BJ (cell line): ENCODE measurements at regions not wholly inside any gene's neighbourhood (a gene's known extent, or its start where the extent isn't known, plus 50 kb on each side); places are given as distances from the start of the nearest gene placed in this dataset.

ENCODE experiments used
- CTCF ChIA-PET: fragments of 350-600 bp; formaldehyde crosslinking; extraction: SDS; loops from one replicate; lab custom pipeline; 2021; ENCODE audit warnings: antibody characterized with exemption, inconsistent platforms; lab: Yijun Ruan, JAX
- POLR2A ChIA-PET: fragments of 300-600 bp; sonication (Branson Sonifier 250); formaldehyde crosslinking; extraction: SDS; loops from one replicate; lab custom pipeline; 2021; ENCODE audit warnings: antibody characterized with exemption; lab: Charles Lee
- DNase-seq: peaks from one replicate; pipeline ENCODE4 v3.0.0-alpha.2; 2011; ENCODE audit warnings: low read depth
- H3K27me3 ChIP-seq: 2 replicates; pipeline ENCODE4 v1.6.0; 2011; ENCODE audit warnings: low read length; ENCODE audit not compliant: control insufficient read depth, insufficient read depth
- H3K36me3 ChIP-seq: 2 replicates; pipeline ENCODE4 v1.5.1; 2011; ENCODE audit warnings: low read length; ENCODE audit not compliant: control insufficient read depth, insufficient read depth
- H3K4me3 ChIP-seq: 2 replicates; pipeline ENCODE4 v1.5.1; 2011; ENCODE audit warnings: low read depth, mild to moderate bottlenecking, control low read depth, low read length
- TF ChIP-seq, protein P1 (sequence below): IDR thresholded peaks from 2 replicates; pipeline ENCODE4 v1.5.1; 2011; ENCODE audit warnings: low read depth, mild to moderate bottlenecking, control low read depth, inconsistent platforms, low read length, moderate library complexity; ENCODE audit not compliant: insufficient read depth

DNA sequence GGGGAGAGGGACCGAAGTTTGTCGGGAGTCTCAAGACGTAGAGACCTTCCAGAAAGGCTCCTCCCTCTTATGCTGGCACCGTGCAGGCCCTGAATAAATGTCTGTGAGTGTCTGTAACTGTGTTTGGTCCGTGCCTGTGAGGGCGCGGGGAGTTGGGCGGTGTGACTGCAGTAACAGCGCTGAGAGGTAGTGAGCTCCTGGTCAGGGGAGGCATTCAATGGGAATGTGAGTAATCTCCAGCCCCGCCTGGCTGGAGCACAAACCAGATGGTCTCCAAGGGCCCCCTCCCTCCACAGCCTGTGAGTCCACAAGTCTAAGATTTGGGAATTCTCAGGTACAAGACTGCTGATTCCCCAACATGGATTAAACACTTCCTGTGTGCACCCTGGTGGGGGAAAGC, 100.0 kb downstream of the HMX1 start:
- CTCF ChIA-PET, result no interaction called here
- Histone ChIP-seq H3K36me3 (no peaks in the 10 kb centered on the region), H3K4me3 (no peak overlapping the region), H3K27me3 (no peaks in the 10 kb centered on the region)
- no peak for DNase-seq
- TF ChIP-seq, protein P1, sequence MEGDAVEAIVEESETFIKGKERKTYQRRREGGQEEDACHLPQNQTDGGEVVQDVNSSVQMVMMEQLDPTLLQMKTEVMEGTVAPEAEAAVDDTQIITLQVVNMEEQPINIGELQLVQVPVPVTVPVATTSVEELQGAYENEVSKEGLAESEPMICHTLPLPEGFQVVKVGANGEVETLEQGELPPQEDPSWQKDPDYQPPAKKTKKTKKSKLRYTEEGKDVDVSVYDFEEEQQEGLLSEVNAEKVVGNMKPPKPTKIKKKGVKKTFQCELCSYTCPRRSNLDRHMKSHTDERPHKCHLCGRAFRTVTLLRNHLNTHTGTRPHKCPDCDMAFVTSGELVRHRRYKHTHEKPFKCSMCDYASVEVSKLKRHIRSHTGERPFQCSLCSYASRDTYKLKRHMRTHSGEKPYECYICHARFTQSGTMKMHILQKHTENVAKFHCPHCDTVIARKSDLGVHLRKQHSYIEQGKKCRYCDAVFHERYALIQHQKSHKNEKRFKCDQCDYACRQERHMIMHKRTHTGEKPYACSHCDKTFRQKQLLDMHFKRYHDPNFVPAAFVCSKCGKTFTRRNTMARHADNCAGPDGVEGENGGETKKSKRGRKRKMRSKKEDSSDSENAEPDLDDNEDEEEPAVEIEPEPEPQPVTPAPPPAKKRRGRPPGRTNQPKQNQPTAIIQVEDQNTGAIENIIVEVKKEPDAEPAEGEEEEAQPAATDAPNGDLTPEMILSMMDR, result no peak
- POLR2A ChIA-PET, result no interaction called here

DNA sequence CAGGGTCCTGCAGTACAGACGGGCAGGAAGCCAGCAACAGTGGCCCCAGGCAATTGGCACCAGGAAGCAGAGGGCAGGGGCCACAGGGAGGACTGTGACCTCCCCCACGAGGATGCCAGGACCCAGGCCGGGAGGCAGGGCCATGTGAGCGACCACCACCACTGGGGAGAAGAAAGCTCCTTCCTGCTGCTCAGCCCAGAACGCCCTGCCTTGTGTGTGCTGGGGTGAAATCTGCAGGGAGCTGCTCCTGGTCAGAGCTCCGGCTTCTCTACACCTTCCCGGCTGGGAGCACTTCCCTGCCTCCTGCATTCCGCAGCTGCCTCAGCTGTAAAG, 100.4 kb downstream of the HMX1 start:
- ChIA-PET CTCF (no interaction called here), POLR2A (no interaction called here)
- Histone ChIP-seq H3K4me3 (no peak overlapping the region), H3K27me3 (no peaks in the 10 kb centered on the region), H3K36me3 (no peaks in the 10 kb centered on the region)
- TF ChIP-seq, protein P1, result no peak
- no peak for DNase-seq

DNA sequence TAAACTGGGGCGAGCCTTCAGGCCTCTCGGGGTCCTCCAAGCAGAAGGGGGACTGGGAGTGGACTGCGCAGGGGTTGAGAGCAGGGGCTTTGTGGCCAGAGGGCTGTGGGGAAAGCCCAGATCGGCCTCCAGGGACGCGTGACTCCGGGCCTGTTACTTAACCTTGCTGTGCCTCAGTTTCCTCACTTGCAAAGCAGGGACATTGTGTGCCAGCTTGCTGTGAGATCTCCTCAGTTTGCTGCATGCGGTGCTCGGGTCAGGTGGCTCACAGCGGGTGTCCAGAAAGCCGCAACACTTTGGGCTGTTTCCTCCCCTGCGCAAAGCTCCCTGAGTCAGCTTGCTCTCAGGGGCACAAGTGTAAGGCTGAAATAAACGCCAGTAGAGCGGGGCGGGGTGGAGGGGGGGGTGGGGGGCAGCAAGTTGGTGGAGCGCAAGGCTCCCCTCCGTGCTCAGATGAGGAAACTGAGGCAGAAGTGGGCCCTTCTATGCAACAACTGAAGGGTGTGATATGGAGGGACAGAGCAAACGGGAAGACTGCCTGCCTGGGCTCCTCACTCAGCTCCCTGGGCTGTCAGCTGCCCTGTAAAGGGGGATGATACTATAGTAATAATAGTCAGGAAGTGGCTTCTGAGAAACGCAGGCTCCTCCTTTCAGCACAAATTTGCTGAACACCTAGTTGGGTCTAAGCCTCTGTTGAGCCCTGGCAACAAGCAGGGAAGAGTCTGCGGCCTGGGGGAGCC, 101.0 kb downstream of the HMX1 start:
- no peak for DNase-seq
- no peak overlapping the region for H3K4me3 ChIP-seq
- TF ChIP-seq, protein P1, result no peak
- ChIA-PET CTCF (no interaction called here), POLR2A (no interaction called here)
- no peaks in the 10 kb centered on the region for H3K27me3 ChIP-seq
- no peaks in the 10 kb centered on the region for H3K36me3 ChIP-seq

DNA sequence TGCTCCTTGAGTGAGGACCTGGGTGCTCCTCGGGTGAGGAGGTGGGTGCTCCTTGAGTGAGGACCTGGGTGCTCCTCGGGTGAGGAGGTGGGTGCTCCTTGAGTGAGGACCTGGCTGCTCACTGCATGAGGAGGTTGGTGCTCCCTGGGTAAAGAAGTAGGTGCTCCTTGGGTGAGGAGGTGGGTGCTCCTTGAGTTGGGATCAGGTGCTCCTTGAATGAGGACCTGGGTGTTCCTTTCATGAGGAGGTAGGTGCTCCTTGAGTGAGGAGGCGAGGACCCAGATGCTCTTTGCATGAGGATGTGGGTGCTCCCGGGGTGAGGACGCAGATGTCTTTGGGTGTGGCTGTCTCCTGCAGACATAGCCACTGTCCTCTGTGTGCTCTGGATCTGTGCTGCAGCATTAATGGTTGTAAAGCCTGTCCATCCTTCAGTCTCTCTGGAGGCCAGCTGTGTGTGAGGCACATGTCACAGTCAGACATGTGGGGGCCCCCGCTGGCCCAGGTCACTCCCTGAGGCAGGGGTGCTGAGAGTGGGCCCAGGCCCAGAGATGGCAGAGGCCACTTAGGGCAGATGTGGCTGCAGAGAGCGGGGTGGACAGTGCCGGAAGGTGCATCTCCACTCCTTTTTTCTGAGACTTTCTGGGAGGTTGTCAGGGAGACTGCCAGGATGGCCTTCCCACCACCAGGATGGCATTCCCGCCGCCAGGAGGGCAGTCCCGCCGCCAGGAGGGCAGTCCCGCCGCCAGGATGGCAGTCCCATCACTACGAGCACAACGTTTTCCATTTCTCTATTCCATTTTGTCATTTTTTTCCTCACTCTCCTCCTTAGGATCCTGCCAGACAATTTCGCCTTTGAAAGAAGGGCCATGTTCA, 101.8 kb downstream of the HMX1 start:
- ChIA-PET CTCF (no interaction called here), POLR2A (no interaction called here)
- Histone ChIP-seq H3K27me3 (no peaks in the 10 kb centered on the region), H3K36me3 (no peaks in the 10 kb centered on the region), H3K4me3 (no peak overlapping the region)
- no peak for DNase-seq
- TF ChIP-seq, protein P1, result no peak

DNA sequence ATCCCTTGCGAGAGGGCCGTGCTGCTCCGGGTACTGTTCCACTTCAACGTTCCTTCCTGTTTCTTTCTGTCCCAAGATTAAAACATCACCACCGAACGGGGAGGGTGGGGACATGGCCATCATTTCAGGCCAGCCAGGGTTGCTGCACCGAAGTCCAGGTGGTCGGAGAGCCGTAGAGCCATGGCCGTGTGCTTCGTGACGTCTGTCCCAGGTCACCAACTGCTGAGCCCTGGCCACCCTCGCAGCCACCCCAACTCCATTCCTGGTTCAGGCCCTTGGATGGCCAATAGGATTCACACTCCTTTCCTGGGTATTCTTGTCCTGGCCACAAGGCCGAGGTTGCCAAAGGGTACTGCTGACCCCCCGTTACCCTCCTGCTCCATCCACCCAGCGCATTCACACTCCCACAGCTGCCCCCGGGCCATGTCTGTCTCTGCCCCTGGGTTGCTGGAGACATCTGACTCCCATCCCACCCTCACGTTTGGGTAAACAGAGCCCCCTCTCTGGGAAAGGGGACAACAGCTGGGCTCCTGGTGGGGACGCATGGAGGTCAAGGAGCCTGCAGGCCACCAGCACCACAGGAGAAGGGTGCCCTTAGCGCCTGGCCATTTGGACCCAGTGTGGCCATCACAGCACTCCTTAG, 103.2 kb downstream of the HMX1 start:
- CTCF ChIA-PET, result no interaction called here
- Histone ChIP-seq H3K36me3 (no peaks in the 10 kb centered on the region), H3K4me3 (no peak overlapping the region), H3K27me3 (no peaks in the 10 kb centered on the region)
- POLR2A ChIA-PET, result no interaction called here
- no peak for DNase-seq
- TF ChIP-seq, protein P1, result no peak
